ENCODE measurements at regions not wholly inside any gene's neighbourhood (a gene's known extent, or its start where the extent isn't known, plus 50 kb on each side); places are given as distances from the start of the nearest gene placed in this dataset.

- no peaks in the 10 kb centered on the region for H3K4me1 ChIP-seq (ENCODE audit: control insufficient read depth, insufficient read depth, low read length, poor library complexity, severe bottlenecking)
- H3K4me3 ChIP-seq (ENCODE audit: insufficient read depth, low read depth, low read length, poor library complexity, severe bottlenecking), result no peak overlapping the region
- H3K27me3 ChIP-seq (replicated peaks; ENCODE audit: control insufficient read depth, insufficient read depth, low read length, poor library complexity, severe bottlenecking), result no peaks in the 10 kb centered on the region
- no peaks in the 10 kb centered on the region for H3K36me3 ChIP-seq (ENCODE audit: control insufficient read depth, insufficient read depth, low read length)
- H3K9me3 ChIP-seq (ENCODE audit: control insufficient read depth, low read length), result no peaks in the 10 kb centered on the region
- H3K27ac ChIP-seq (ENCODE audit: insufficient read depth, low read length, poor library complexity, severe bottlenecking), result no peak overlapping the region
- DNase-seq, result no peak
Observed at GRCh38 chr22:48335442-48336139, 1492.1 kb downstream of the BRD1 start.

GRCh38 chr22:48334971-48335370 is 1492.7 kb downstream of the BRD1 start:
- Histone ChIP-seq H3K27me3 (replicated peaks; ENCODE audit: control insufficient read depth, insufficient read depth, low read length, poor library complexity, severe bottlenecking) (no peaks in the 10 kb centered on the region), H3K9me3 (ENCODE audit: control insufficient read depth, low read length) (no peaks in the 10 kb centered on the region), H3K4me1 (ENCODE audit: control insufficient read depth, insufficient read depth, low read length, poor library complexity, severe bottlenecking) (no peaks in the 10 kb centered on the region), H3K4me3 (ENCODE audit: insufficient read depth, low read depth, low read length, poor library complexity, severe bottlenecking) (no peak overlapping the region), H3K27ac (ENCODE audit: insufficient read depth, low read length, poor library complexity, severe bottlenecking) (no peak overlapping the region), H3K36me3 (ENCODE audit: control insufficient read depth, insufficient read depth, low read length) (no peaks in the 10 kb centered on the region)
- no peak for DNase-seq

- no peaks in the 10 kb centered on the region for H3K9me3 ChIP-seq (ENCODE audit: control insufficient read depth, low read length)
- no peak for DNase-seq
Observed at GRCh38 chr22:48333816-48334735, 1493.6 kb downstream of the BRD1 start.

GRCh38 chr22:48333323-48333763 is 1494.3 kb downstream of the BRD1 start:
- no peak for DNase-seq
- H3K36me3 ChIP-seq (ENCODE audit: control insufficient read depth, insufficient read depth, low read length), result no peaks in the 10 kb centered on the region
- no peaks in the 10 kb centered on the region for H3K9me3 ChIP-seq (ENCODE audit: control insufficient read depth, low read length)
- H3K4me3 ChIP-seq (ENCODE audit: insufficient read depth, low read depth, low read length, poor library complexity, severe bottlenecking), result no peak overlapping the region
- H3K4me1 ChIP-seq (ENCODE audit: control insufficient read depth, insufficient read depth, low read length, poor library complexity, severe bottlenecking), result no peaks in the 10 kb centered on the region
- no peak overlapping the region for H3K27ac ChIP-seq (ENCODE audit: insufficient read depth, low read length, poor library complexity, severe bottlenecking)
- no peaks in the 10 kb centered on the region for H3K27me3 ChIP-seq (replicated peaks; ENCODE audit: control insufficient read depth, insufficient read depth, low read length, poor library complexity, severe bottlenecking)

More at GRCh38 chr22:48333816-48334735, 1493.6 kb downstream of the BRD1 start:
- Histone ChIP-seq H3K4me3 (ENCODE audit: insufficient read depth, low read depth, low read length, poor library complexity, severe bottlenecking) (no peak overlapping the region), H3K27ac (ENCODE audit: insufficient read depth, low read length, poor library complexity, severe bottlenecking) (no peak overlapping the region), H3K36me3 (ENCODE audit: control insufficient read depth, insufficient read depth, low read length) (no peaks in the 10 kb centered on the region), H3K4me1 (ENCODE audit: control insufficient read depth, insufficient read depth, low read length, poor library complexity, severe bottlenecking) (no peaks in the 10 kb centered on the region), H3K27me3 (replicated peaks; ENCODE audit: control insufficient read depth, insufficient read depth, low read length, poor library complexity, severe bottlenecking) (no peaks in the 10 kb centered on the region)

- no peak overlapping the region for H3K27ac ChIP-seq (ENCODE audit: insufficient read depth, low read length, poor library complexity, severe bottlenecking)
- H3K36me3 ChIP-seq (ENCODE audit: control insufficient read depth, insufficient read depth, low read length), result no peaks in the 10 kb centered on the region
- no peaks in the 10 kb centered on the region for H3K27me3 ChIP-seq (replicated peaks; ENCODE audit: control insufficient read depth, insufficient read depth, low read length, poor library complexity, severe bottlenecking)
- H3K4me3 ChIP-seq (ENCODE audit: insufficient read depth, low read depth, low read length, poor library complexity, severe bottlenecking), result no peak overlapping the region
- DNase-seq, result no peak
- H3K9me3 ChIP-seq (ENCODE audit: control insufficient read depth, low read length), result no peaks in the 10 kb centered on the region
- no peaks in the 10 kb centered on the region for H3K4me1 ChIP-seq (ENCODE audit: control insufficient read depth, insufficient read depth, low read length, poor library complexity, severe bottlenecking)
Observed at GRCh38 chr22:48332438-48333322, 1495.0 kb downstream of the BRD1 start.

- Histone ChIP-seq H3K27me3 (replicated peaks; ENCODE audit: control insufficient read depth, insufficient read depth, low read length, poor library complexity, severe bottlenecking) (no peaks in the 10 kb centered on the region), H3K4me1 (ENCODE audit: control insufficient read depth, insufficient read depth, low read length, poor library complexity, severe bottlenecking) (no peaks in the 10 kb centered on the region), H3K4me3 (ENCODE audit: insufficient read depth, low read depth, low read length, poor library complexity, severe bottlenecking) (no peak overlapping the region), H3K9me3 (ENCODE audit: control insufficient read depth, low read length) (no peaks in the 10 kb centered on the region), H3K36me3 (ENCODE audit: control insufficient read depth, insufficient read depth, low read length) (no peaks in the 10 kb centered on the region), H3K27ac (ENCODE audit: insufficient read depth, low read length, poor library complexity, severe bottlenecking) (no peak overlapping the region)
- no peak for DNase-seq
Observed at GRCh38 chr22:48331691-48332220, 1495.9 kb downstream of the BRD1 start.

- Histone ChIP-seq H3K27me3 (replicated peaks; ENCODE audit: control insufficient read depth, insufficient read depth, low read length, poor library complexity, severe bottlenecking) (no peaks in the 10 kb centered on the region), H3K4me1 (ENCODE audit: control insufficient read depth, insufficient read depth, low read length, poor library complexity, severe bottlenecking) (no peaks in the 10 kb centered on the region), H3K9me3 (ENCODE audit: control insufficient read depth, low read length) (no peaks in the 10 kb centered on the region), H3K36me3 (ENCODE audit: control insufficient read depth, insufficient read depth, low read length) (no peaks in the 10 kb centered on the region), H3K27ac (ENCODE audit: insufficient read depth, low read length, poor library complexity, severe bottlenecking) (no peak overlapping the region), H3K4me3 (ENCODE audit: insufficient read depth, low read depth, low read length, poor library complexity, severe bottlenecking) (no peak overlapping the region)
- no peak for DNase-seq
Observed at GRCh38 chr22:48331266-48331665, 1496.4 kb downstream of the BRD1 start.

- H3K27ac ChIP-seq (ENCODE audit: insufficient read depth, low read length, poor library complexity, severe bottlenecking), result no peak overlapping the region
- H3K4me3 ChIP-seq (ENCODE audit: insufficient read depth, low read depth, low read length, poor library complexity, severe bottlenecking), result no peak overlapping the region
- no peaks in the 10 kb centered on the region for H3K9me3 ChIP-seq (ENCODE audit: control insufficient read depth, low read length)
- DNase-seq, result no peak
- H3K4me1 ChIP-seq (ENCODE audit: control insufficient read depth, insufficient read depth, low read length, poor library complexity, severe bottlenecking), result no peaks in the 10 kb centered on the region
- H3K36me3 ChIP-seq (ENCODE audit: control insufficient read depth, insufficient read depth, low read length), result no peaks in the 10 kb centered on the region
- H3K27me3 ChIP-seq (replicated peaks; ENCODE audit: control insufficient read depth, insufficient read depth, low read length, poor library complexity, severe bottlenecking), result no peaks in the 10 kb centered on the region
Observed at GRCh38 chr22:48327721-48328120, 1500.0 kb downstream of the BRD1 start.

- no peak for DNase-seq
- Histone ChIP-seq H3K4me3 (ENCODE audit: insufficient read depth, low read depth, low read length, poor library complexity, severe bottlenecking) (no peak overlapping the region), H3K4me1 (ENCODE audit: control insufficient read depth, insufficient read depth, low read length, poor library complexity, severe bottlenecking) (no peaks in the 10 kb centered on the region), H3K9me3 (ENCODE audit: control insufficient read depth, low read length) (no peaks in the 10 kb centered on the region), H3K27ac (ENCODE audit: insufficient read depth, low read length, poor library complexity, severe bottlenecking) (no peak overlapping the region), H3K27me3 (replicated peaks; ENCODE audit: control insufficient read depth, insufficient read depth, low read length, poor library complexity, severe bottlenecking) (no peaks in the 10 kb centered on the region), H3K36me3 (ENCODE audit: control insufficient read depth, insufficient read depth, low read length) (no peaks in the 10 kb centered on the region)
Observed at GRCh38 chr22:48323746-48324145, 1503.9 kb downstream of the BRD1 start.
